GM21529 (cell line): ENCODE measurements at regions not wholly inside any gene's neighbourhood (a gene's known extent, or its start where the extent isn't known, plus 50 kb on each side); places are given as distances from the start of the nearest gene placed in this dataset.

Experiments
- ATAC-seq: cut with Tn5 transposase; IDR thresholded peaks from one replicate; pipeline ENCODE4 v1.9.1; 2021; ENCODE audit not compliant: unreplicated experiment

GRCh38 chr4:186018261-186018660, 50.7 kb upstream of the TLR3 start:
- ATAC-seq, result no peak

DNA sequence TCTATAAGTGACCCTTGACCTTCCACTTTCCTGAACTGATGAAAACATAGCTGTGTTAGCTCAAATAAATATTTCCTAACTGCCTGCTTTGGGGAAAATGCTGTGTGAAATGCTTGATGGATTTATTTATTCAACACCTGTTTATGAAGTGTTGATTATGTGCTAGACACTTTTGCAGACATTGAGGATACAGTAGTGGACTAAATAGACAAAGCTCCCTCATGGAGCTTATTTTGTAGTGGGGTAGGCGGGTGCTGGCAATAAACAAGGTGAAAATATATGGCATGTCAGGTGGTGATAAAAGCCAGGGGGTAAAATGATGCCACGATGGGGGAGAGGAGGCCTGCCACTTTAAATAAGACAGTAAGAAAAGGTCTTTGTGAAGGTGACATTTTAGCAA, 50.2 kb upstream of the TLR3 start:
- ATAC-seq, result no peak
